ENCODE measurements at regions not wholly inside any gene's neighbourhood (a gene's known extent, or its start where the extent isn't known, plus 50 kb on each side); places are given as distances from the start of the nearest gene placed in this dataset.

DNA sequence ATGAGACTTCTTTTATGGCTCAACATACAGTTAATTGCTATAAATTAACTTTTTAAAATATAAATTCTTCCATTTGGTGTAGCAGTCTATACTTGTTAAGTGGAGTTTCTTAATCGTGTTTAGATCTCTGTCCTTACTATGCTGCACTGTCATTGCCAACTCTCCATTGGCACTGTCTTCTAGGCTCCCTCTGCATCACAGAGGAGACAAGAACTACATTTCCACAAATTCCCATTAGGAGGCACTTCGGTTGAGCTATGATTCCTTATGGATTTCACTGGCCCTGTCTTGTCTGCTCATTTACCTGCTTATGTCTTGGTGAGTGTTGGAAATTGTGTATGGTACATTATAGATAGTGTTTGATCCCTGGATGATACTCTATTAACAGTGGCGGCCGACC lies 630.9 kb upstream of the ATXN7L3B start:
- Histone ChIP-seq H3K9me3 (no peaks in the 10 kb centered on the region), H3K27ac (no peak overlapping the region), H3K4me3 (no peak overlapping the region), H3K36me3 (ENCODE audit: insufficient read depth in 1 of 2, low read depth in 1 of 2) (no peaks in the 10 kb centered on the region), H3K4me1 (no peaks in the 10 kb centered on the region), H3K27me3 (ENCODE audit: insufficient read depth in 3 of 3, low read length in 2 of 3) (no peaks in the 10 kb centered on the region)
- no peak for DNase-seq
- WGBS, 3 donors: 77 to 86% (median 81%) methylated on average over 4 of the region's 4 CpGs
- no peak for ATAC-seq
- intact Hi-C loops (cut with DNase I): no loop called here
- TF ChIP-seq, protein P1, sequence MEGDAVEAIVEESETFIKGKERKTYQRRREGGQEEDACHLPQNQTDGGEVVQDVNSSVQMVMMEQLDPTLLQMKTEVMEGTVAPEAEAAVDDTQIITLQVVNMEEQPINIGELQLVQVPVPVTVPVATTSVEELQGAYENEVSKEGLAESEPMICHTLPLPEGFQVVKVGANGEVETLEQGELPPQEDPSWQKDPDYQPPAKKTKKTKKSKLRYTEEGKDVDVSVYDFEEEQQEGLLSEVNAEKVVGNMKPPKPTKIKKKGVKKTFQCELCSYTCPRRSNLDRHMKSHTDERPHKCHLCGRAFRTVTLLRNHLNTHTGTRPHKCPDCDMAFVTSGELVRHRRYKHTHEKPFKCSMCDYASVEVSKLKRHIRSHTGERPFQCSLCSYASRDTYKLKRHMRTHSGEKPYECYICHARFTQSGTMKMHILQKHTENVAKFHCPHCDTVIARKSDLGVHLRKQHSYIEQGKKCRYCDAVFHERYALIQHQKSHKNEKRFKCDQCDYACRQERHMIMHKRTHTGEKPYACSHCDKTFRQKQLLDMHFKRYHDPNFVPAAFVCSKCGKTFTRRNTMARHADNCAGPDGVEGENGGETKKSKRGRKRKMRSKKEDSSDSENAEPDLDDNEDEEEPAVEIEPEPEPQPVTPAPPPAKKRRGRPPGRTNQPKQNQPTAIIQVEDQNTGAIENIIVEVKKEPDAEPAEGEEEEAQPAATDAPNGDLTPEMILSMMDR (IDR thresholded peaks at IDR 0.05): no peak

DNA sequence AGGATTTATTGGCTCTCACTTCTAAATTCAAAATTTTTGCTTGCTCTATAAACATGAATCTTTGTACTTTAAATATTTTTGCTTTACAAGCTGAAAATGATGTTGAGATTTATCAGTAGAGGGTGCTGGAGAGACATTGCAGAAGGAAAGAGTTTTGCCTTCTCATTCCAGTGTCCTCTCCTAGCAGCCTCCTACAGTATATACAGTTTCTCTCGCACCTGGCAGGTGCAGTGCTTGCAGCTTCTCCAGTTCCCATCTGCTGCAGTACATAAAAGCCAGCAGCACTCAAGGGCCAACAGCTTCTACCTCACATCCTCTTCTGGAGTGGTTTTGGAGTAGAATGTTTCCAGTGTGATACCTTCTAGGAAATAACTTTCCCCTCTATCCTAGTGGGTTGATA lies 601.8 kb upstream of the ATXN7L3B start:
- H3K4me3 ChIP-seq: no peak overlapping the region
- H3K4me1 ChIP-seq: no peaks in the 10 kb centered on the region
- H3K27me3 ChIP-seq (ENCODE audit: insufficient read depth in 3 of 3, low read length in 2 of 3): no peaks in the 10 kb centered on the region
- TF ChIP-seq, protein P1 (IDR thresholded peaks at IDR 0.05): no peak
- ATAC-seq: no peak
- intact Hi-C loops (cut with DNase I): no loop called here
- DNase-seq: no peak
- no peaks in the 10 kb centered on the region for H3K36me3 ChIP-seq (ENCODE audit: insufficient read depth in 1 of 2, low read depth in 1 of 2)
- no peaks in the 10 kb centered on the region for H3K9me3 ChIP-seq
- no peak overlapping the region for H3K27ac ChIP-seq
- 34 to 52% (median 37%) methylated on average over 1 of the region's 1 CpG for WGBS, 3 donors

DNA sequence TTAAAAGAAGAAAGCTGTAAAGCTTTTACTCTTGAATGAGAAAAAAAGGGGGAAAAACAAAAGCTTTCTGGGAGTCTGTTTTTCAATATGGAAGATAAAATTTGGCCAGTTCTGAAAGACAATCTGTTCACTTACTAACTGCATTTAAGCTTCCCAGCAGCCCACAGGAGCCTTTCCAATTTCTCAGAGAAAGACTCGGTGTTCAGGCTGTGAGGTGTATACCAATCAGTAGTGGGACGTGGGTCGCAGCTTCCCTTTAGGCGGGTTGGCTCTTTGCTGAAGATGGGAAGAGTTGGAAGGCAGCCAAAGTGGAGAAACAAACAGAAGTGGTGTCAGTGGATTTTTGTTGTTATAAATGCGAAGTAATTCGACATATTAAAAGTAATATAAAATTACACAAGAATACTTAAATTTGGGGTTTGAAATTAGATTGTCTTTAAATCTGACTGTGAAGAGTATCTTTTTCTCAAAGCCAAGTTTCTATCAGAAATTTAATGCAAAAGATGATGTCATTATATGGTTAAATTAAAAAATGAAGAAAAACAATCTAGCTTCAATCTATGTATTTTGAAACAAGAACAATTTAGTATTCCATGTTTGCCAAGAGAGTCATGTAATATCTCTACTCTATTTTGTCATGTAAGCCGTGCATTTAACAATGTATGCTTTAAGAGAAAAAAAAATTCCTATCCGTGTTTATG lies 590.2 kb upstream of the ATXN7L3B start:
- Histone ChIP-seq H3K36me3 (ENCODE audit: insufficient read depth in 1 of 2, low read depth in 1 of 2) (no peaks in the 10 kb centered on the region), H3K9me3 (no peaks in the 10 kb centered on the region), H3K27me3 (ENCODE audit: insufficient read depth in 3 of 3, low read length in 2 of 3) (no peaks in the 10 kb centered on the region), H3K4me3 (no peak overlapping the region), H3K4me1 (no peaks in the 10 kb centered on the region), H3K27ac (no peak overlapping the region)
- intact Hi-C loops (cut with DNase I): no loop called here
- WGBS, 3 donors: 74 to 82% (median 76%) methylated on average over 8 of the region's 8 CpGs
- TF ChIP-seq, protein P1 (IDR thresholded peaks at IDR 0.05): no peak
- ATAC-seq (no peak), DNase-seq (no peak)

DNA sequence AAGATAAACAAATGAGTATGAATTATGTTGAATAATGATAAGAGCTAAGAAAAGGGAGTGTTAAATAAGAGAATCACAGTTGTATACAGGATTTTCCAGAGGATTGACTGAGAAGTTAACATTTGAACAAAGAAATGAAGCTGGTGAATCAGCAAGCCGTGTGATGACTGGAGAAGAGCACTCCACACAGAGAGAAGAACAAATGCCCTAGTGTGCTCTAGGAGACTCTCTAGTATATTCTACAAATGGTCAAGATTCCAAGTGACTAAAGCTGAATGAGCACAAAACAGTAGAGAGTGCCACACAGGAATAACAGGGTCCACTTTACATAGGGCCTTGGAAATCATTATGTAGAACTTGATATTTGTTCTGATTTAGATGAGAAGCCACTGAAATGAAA lies 587.1 kb upstream of the ATXN7L3B start:
- Histone ChIP-seq H3K36me3 (ENCODE audit: insufficient read depth in 1 of 2, low read depth in 1 of 2) (no peaks in the 10 kb centered on the region), H3K4me1 (no peaks in the 10 kb centered on the region), H3K27me3 (ENCODE audit: insufficient read depth in 3 of 3, low read length in 2 of 3) (no peaks in the 10 kb centered on the region), H3K27ac (no peak overlapping the region), H3K9me3 (no peaks in the 10 kb centered on the region), H3K4me3 (no peak overlapping the region)
- ATAC-seq (no peak), DNase-seq (no peak)
- WGBS, 3 donors: 31 to 51% (median 40%) methylated on average over 1 of the region's 1 CpG
- intact Hi-C loops (cut with DNase I): no loop called here
- TF ChIP-seq, protein P1 (IDR thresholded peaks at IDR 0.05): no peak

Data from psoas muscle (tissue), 7 donors.